Suprapubic skin (tissue), 4 donors: ENCODE measurements at regions not wholly inside any gene's neighbourhood (a gene's known extent, or its start where the extent isn't known, plus 50 kb on each side); places are given as distances from the start of the nearest gene placed in this dataset.

Experiments
- DNase-seq, 2 donors: peaks; one replicate each; pipeline ENCODE4 v3.0.0-alpha.2; 2019; ENCODE audit warnings: low spot score in 2 of 2
- H3K27ac ChIP-seq: fragments of 200-600 bp; sonication (generic); one replicate; pipeline ENCODE4 v1.5.1; 2019
- H3K27me3 ChIP-seq: fragments of 200-600 bp; sonication (generic); one replicate; pipeline ENCODE4 v1.5.1; 2019
- H3K36me3 ChIP-seq: fragments of 200-600 bp; sonication (generic); one replicate; pipeline ENCODE4 v1.5.1; 2019
- H3K4me1 ChIP-seq: fragments of 200-600 bp; sonication (generic); one replicate; pipeline ENCODE4 v1.5.1; 2019
- H3K4me3 ChIP-seq: fragments of 200-600 bp; sonication (generic); one replicate; pipeline ENCODE4 v1.5.1; 2019; ENCODE audit warnings: mild to moderate bottlenecking
- H3K9me3 ChIP-seq: fragments of 200-600 bp; sonication (generic); one replicate; pipeline ENCODE4 v1.5.1; 2019
- CTCF ChIP-seq, 2 donors: fragments of 200-600 bp in 1 of 2; fragments of 450-650 bp in 1 of 2; sonication (generic) in 1 of 2; IDR thresholded peaks; one replicate each; pipeline ENCODE4 v1.5.1; 2016 to 2019; ENCODE audit warnings: antibody characterized with exemption in 2 of 2, mild to moderate bottlenecking in 1 of 2, moderate library complexity in 1 of 2
- EP300 ChIP-seq: sonication (generic); formaldehyde crosslinking; IDR thresholded peaks from one replicate; pipeline ENCODE4 v1.6.1; 2017; ENCODE audit warnings: antibody characterized with exemption
- POLR2A ChIP-seq, 2 donors: fragments of 450-650 bp; IDR thresholded peaks; one replicate each; pipeline ENCODE4 v1.6.1; 2017; ENCODE audit warnings: antibody characterized with exemption in 2 of 2, mild to moderate bottlenecking in 2 of 2, moderate library complexity in 2 of 2
- POLR2AphosphoS5 ChIP-seq, 3 donors: sonication (generic); formaldehyde crosslinking; IDR thresholded peaks; one replicate each; pipeline ENCODE4 v1.6.1; 2017; ENCODE audit warnings: antibody characterized with exemption in 3 of 3
- WGBS: methylation state at CpG from one replicate; pipeline ENCODE4 v1.1.5; 2018; 5-methylcytosine and 5-hydroxymethylcytosine counted together

- 83% methylated on average over 4 of the region's 4 CpGs for WGBS
- Histone ChIP-seq H3K27me3 (no peaks in the 10 kb centered on the region), H3K4me3 (no peak overlapping the region), H3K9me3 (peaks cover 2% of the 10 kb centered on the region), H3K36me3 (no peaks in the 10 kb centered on the region), H3K27ac (no peak overlapping the region), H3K4me1 (no peaks in the 10 kb centered on the region)
- DNase-seq, result no peak
- no peak for TF ChIP-seq CTCF (IDR thresholded peaks at IDR 0.05)
- TF ChIP-seq POLR2A (IDR thresholded peaks at IDR 0.05), result no peak
- no peak for TF ChIP-seq EP300
- no peak for TF ChIP-seq POLR2AphosphoS5 (IDR thresholded peaks at IDR 0.05)
These were observed 713.6 kb downstream of the RNF144B start for GRCh38 chr6:19100752-19101151.

DNA sequence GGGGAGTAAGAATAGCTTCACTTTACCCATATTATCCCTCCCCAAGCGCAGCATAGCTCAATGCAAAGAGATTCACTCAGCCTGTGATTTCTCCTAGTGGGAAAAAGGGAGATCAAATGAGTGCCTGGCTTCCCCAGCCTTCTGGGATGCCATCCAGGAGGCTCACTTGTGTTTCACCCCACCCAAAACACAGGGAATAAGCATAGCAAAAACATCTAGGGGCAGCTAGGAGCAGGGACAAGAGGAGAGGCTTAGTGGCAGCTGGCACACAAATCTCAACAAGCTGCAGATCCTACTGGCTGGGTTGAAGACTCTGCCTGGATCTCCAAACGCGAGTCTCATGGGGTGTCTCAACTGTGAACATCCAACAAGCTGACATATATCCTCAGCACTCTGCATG, 715.8 kb downstream of the RNF144B start:
- no peak for DNase-seq
- Histone ChIP-seq H3K4me3 (no peak overlapping the region), H3K4me1 (no peaks in the 10 kb centered on the region), H3K27ac (no peak overlapping the region), H3K27me3 (no peaks in the 10 kb centered on the region), H3K9me3 (peaks cover 7% of the 10 kb centered on the region), H3K36me3 (no peaks in the 10 kb centered on the region)
- TF ChIP-seq POLR2A (IDR thresholded peaks at IDR 0.05) (no peak), POLR2AphosphoS5 (IDR thresholded peaks at IDR 0.05) (no peak), EP300 (no peak), CTCF (IDR thresholded peaks at IDR 0.05) (no peak)
- WGBS, result 76% methylated on average over 1 of the region's 3 CpGs

DNA sequence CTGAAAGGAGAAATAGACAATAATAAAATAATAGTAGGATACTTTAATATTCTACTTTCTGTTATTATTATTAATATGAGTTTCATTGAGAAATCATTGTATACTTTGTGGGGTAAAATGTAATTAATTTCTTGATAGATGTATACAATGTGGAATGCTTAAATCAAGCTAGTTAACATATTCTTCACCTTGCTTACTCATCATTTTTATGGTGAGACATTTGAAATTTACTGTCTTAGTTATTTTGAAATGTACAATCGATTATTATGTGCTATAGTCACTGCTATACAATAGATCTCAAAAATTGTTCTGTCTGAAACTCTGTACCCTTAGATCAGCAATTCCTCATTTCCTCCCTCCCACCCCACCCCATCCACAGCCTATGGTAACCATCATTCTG, 720.3 kb downstream of the RNF144B start:
- Histone ChIP-seq H3K36me3 (no peaks in the 10 kb centered on the region), H3K4me3 (no peak overlapping the region), H3K9me3 (peaks cover 5% of the 10 kb centered on the region), H3K27ac (no peak overlapping the region), H3K4me1 (no peaks in the 10 kb centered on the region), H3K27me3 (no peaks in the 10 kb centered on the region)
- TF ChIP-seq EP300 (no peak), POLR2AphosphoS5 (IDR thresholded peaks at IDR 0.05) (no peak), CTCF (IDR thresholded peaks at IDR 0.05) (no peak), POLR2A (IDR thresholded peaks at IDR 0.05) (no peak)
- 89% methylated on average over 1 of the region's 1 CpG for WGBS
- DNase-seq, result no peak

DNA sequence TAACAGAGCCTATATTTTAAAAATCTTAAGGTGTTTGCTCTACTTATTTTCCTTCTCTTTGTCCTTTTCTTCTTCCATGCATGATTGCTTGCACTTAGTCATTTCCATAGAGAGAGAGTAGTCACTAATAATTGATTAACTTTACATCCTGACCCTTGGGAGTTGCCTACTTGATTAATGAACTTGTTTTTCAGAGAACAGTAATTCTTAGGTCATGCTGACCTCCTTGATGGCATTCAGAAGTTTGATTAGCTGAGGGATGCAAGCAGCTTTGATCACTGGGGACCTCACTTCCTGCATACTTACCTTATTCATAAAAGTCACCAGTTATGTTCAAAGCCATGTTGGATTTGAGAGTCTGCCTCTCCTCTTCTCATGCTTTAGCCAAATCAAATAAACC, 715.6 kb upstream of the ID4 start:
- Histone ChIP-seq H3K36me3 (no peaks in the 10 kb centered on the region), H3K9me3 (peaks cover 5% of the 10 kb centered on the region), H3K4me3 (no peak overlapping the region), H3K4me1 (no peaks in the 10 kb centered on the region), H3K27ac (no peak overlapping the region), H3K27me3 (no peaks in the 10 kb centered on the region)
- no peak for DNase-seq
- TF ChIP-seq CTCF (IDR thresholded peaks at IDR 0.05), result no peak
- TF ChIP-seq POLR2AphosphoS5 (IDR thresholded peaks at IDR 0.05), result no peak
- TF ChIP-seq EP300, result no peak
- TF ChIP-seq POLR2A (IDR thresholded peaks at IDR 0.05), result no peak

GRCh38 chr6:19127081-19127480, 710.1 kb upstream of the ID4 start:
- WGBS, result 67% methylated on average over 3 of the region's 3 CpGs
- Histone ChIP-seq H3K36me3 (no peaks in the 10 kb centered on the region), H3K9me3 (no peaks in the 10 kb centered on the region), H3K27ac (no peak overlapping the region), H3K4me1 (no peaks in the 10 kb centered on the region), H3K4me3 (no peak overlapping the region), H3K27me3 (no peaks in the 10 kb centered on the region)
- no peak for DNase-seq
- TF ChIP-seq POLR2AphosphoS5 (IDR thresholded peaks at IDR 0.05), result no peak
- no peak for TF ChIP-seq EP300
- no peak for TF ChIP-seq POLR2A (IDR thresholded peaks at IDR 0.05)
- no peak for TF ChIP-seq CTCF (IDR thresholded peaks at IDR 0.05)
